HAP-1 (cell line): ENCODE measurements at regions not wholly inside any gene's neighbourhood (a gene's known extent, or its start where the extent isn't known, plus 50 kb on each side); places are given as distances from the start of the nearest gene placed in this dataset.

Experiments used
- DNase-seq, 2 experiments: peaks; one replicate each; pipeline ENCODE4 v3.0.0-alpha.2; 2016 to 2020; ENCODE audit warnings: low spot score in 2 of 2
- H3K27me3 ChIP-seq: fragments of 250-450 bp; sonication (Bioruptor Pico); 2 replicates; pipeline ENCODE4 v1.5.1; 2020; ENCODE audit warnings: low read depth, mild to moderate bottlenecking, moderate library complexity
- H3K36me3 ChIP-seq: fragments of 250-450 bp; sonication (Bioruptor Pico); replicated peaks from 2 replicates; pipeline ENCODE4 v1.5.1; 2020; ENCODE audit warnings: mild to moderate bottlenecking
- H3K4me1 ChIP-seq: fragments of 250-450 bp; sonication (Bioruptor Pico); 2 replicates; pipeline ENCODE4 v1.5.1; 2020; ENCODE audit warnings: mild to moderate bottlenecking
- H3K4me3 ChIP-seq: fragments of 250-450 bp; sonication (Bioruptor Pico); 2 replicates; pipeline ENCODE4 v1.5.1; 2020; ENCODE audit warnings: mild to moderate bottlenecking, moderate library complexity
- H3K9me3 ChIP-seq: fragments of 250-450 bp; sonication (Bioruptor Pico); 2 replicates; pipeline ENCODE4 v1.5.1; 2020; ENCODE audit warnings: mild to moderate bottlenecking, moderate library complexity
- in situ Hi-C: fragments of 300-500 bp; cut with MboI; formaldehyde crosslinking; loops from 3 replicates; pipeline ENCODE4 v1.14.3; 2020; ENCODE audit warnings: low sequenced_read_pairs, inconsistent platforms, mixed read lengths

GRCh38 chr4:129167640-129168260 lies 71.8 kb downstream of the C4orf33 start:
- H3K27me3 ChIP-seq = peaks cover 5% of the 10 kb centered on the region; the same call in 1 of the 2 replicates
- DNase-seq = no peak
- no peaks in the 10 kb centered on the region for H3K36me3 ChIP-seq
- no peak overlapping the region for H3K4me3 ChIP-seq
- no peaks in the 10 kb centered on the region for H3K4me1 ChIP-seq
- in situ Hi-C loops = no loop called here
- H3K9me3 ChIP-seq = no peaks in the 10 kb centered on the region

- Histone ChIP-seq H3K4me3 (no peak overlapping the region), H3K36me3 (no peaks in the 10 kb centered on the region), H3K4me1 (no peaks in the 10 kb centered on the region), H3K9me3 (no peaks in the 10 kb centered on the region), H3K27me3 (peaks cover 5% of the 10 kb centered on the region; the same call in 1 of the 2 replicates)
- in situ Hi-C loops = no loop called here
- DNase-seq = no peak
These were observed 76.2 kb downstream of the C4orf33 start for GRCh38 chr4:129172181-129172580.

- in situ Hi-C loops = no loop called here
- Histone ChIP-seq H3K27me3 (no peaks in the 10 kb centered on the region), H3K9me3 (no peaks in the 10 kb centered on the region), H3K36me3 (no peaks in the 10 kb centered on the region), H3K4me3 (no peak overlapping the region), H3K4me1 (no peaks in the 10 kb centered on the region)
- no peak for DNase-seq
These were observed 80.9 kb downstream of the C4orf33 start for GRCh38 chr4:129176864-129177263.

- H3K4me3 ChIP-seq = no peak overlapping the region
- in situ Hi-C loops = no loop called here
- H3K9me3 ChIP-seq = no peaks in the 10 kb centered on the region
- no peaks in the 10 kb centered on the region for H3K4me1 ChIP-seq
- no peaks in the 10 kb centered on the region for H3K27me3 ChIP-seq
- no peaks in the 10 kb centered on the region for H3K36me3 ChIP-seq
- DNase-seq = no peak
These were observed 83.3 kb downstream of the C4orf33 start for GRCh38 chr4:129179276-129179675.

GRCh38 chr4:129189630-129190029 lies 93.7 kb downstream of the C4orf33 start:
- H3K4me3 ChIP-seq = no peak overlapping the region
- H3K9me3 ChIP-seq = no peaks in the 10 kb centered on the region
- 0 out of 2 replicates have a peak, but pooled peaks cover 3% of the 10 kb centered on the region for H3K27me3 ChIP-seq
- H3K4me1 ChIP-seq = no peaks in the 10 kb centered on the region
- no peak for DNase-seq
- no peaks in the 10 kb centered on the region for H3K36me3 ChIP-seq
- in situ Hi-C loops = no loop called here

GRCh38 chr4:129193357-129194100 lies 97.6 kb downstream of the C4orf33 start:
- Histone ChIP-seq H3K4me1 (no peaks in the 10 kb centered on the region), H3K36me3 (no peaks in the 10 kb centered on the region), H3K9me3 (no peaks in the 10 kb centered on the region), H3K4me3 (no peak overlapping the region), H3K27me3 (0 out of 2 replicates have a peak, but pooled peaks cover 3% of the 10 kb centered on the region)
- DNase-seq = no peak
- in situ Hi-C loops = no loop called here

- Histone ChIP-seq H3K36me3 (no peaks in the 10 kb centered on the region), H3K4me3 (no peak overlapping the region), H3K27me3 (no peaks in the 10 kb centered on the region), H3K9me3 (no peaks in the 10 kb centered on the region), H3K4me1 (peaks cover 10% of the 10 kb centered on the region)
- no peak for DNase-seq
- in situ Hi-C loops = no loop called here
These were observed 112.5 kb downstream of the C4orf33 start for GRCh38 chr4:129208481-129208880.

- H3K4me3 ChIP-seq = no peak overlapping the region
- in situ Hi-C loops = no loop called here
- no peak for DNase-seq
- no peaks in the 10 kb centered on the region for H3K9me3 ChIP-seq
- H3K27me3 ChIP-seq = no peaks in the 10 kb centered on the region
- H3K36me3 ChIP-seq = no peaks in the 10 kb centered on the region
- H3K4me1 ChIP-seq = peaks cover 2% of the 10 kb centered on the region; the same call in 1 of the 2 replicates
These were observed 117.7 kb downstream of the C4orf33 start for GRCh38 chr4:129213692-129214091.

- in situ Hi-C loops = no loop called here
- H3K4me1 ChIP-seq = peaks cover 2% of the 10 kb centered on the region; the same call in 1 of the 2 replicates
- H3K27me3 ChIP-seq = no peaks in the 10 kb centered on the region
- DNase-seq = peak in 1 of 2 experiments; percentile 13
- H3K4me3 ChIP-seq = no peak overlapping the region
- no peaks in the 10 kb centered on the region for H3K36me3 ChIP-seq
- H3K9me3 ChIP-seq = no peaks in the 10 kb centered on the region
These were observed 122.4 kb downstream of the C4orf33 start for GRCh38 chr4:129218360-129218759.

- in situ Hi-C loops = no loop called here
- no peaks in the 10 kb centered on the region for H3K9me3 ChIP-seq
- DNase-seq = no peak
- H3K4me1 ChIP-seq = peaks cover 2% of the 10 kb centered on the region; the same call in 1 of the 2 replicates
- H3K36me3 ChIP-seq = no peaks in the 10 kb centered on the region
- H3K4me3 ChIP-seq = no peak overlapping the region
- H3K27me3 ChIP-seq = no peaks in the 10 kb centered on the region
These were observed 122.9 kb downstream of the C4orf33 start for GRCh38 chr4:129218897-129219296.

GRCh38 chr4:129220254-129220653 lies 124.3 kb downstream of the C4orf33 start:
- no peaks in the 10 kb centered on the region for H3K27me3 ChIP-seq
- peaks cover 2% of the 10 kb centered on the region; the same call in 1 of the 2 replicates for H3K4me1 ChIP-seq
- H3K36me3 ChIP-seq = no peaks in the 10 kb centered on the region
- DNase-seq = no peak
- in situ Hi-C loops = no loop called here
- H3K4me3 ChIP-seq = no peak overlapping the region
- H3K9me3 ChIP-seq = no peaks in the 10 kb centered on the region

- Histone ChIP-seq H3K4me1 (no peaks in the 10 kb centered on the region), H3K36me3 (no peaks in the 10 kb centered on the region), H3K9me3 (no peaks in the 10 kb centered on the region), H3K27me3 (no peaks in the 10 kb centered on the region), H3K4me3 (no peak overlapping the region)
- no peak for DNase-seq
- in situ Hi-C loops = no loop called here
These were observed 128.0 kb downstream of the C4orf33 start for GRCh38 chr4:129223945-129224344.

- in situ Hi-C loops = no loop called here
- H3K9me3 ChIP-seq = no peaks in the 10 kb centered on the region
- peaks cover 3% of the 10 kb centered on the region for H3K4me1 ChIP-seq
- H3K36me3 ChIP-seq = no peaks in the 10 kb centered on the region
- DNase-seq = no peak
- no peaks in the 10 kb centered on the region for H3K27me3 ChIP-seq
- no peak overlapping the region for H3K4me3 ChIP-seq
These were observed 134.9 kb downstream of the C4orf33 start for GRCh38 chr4:129230846-129231245.

- Histone ChIP-seq H3K4me1 (peaks cover 3% of the 10 kb centered on the region), H3K9me3 (no peaks in the 10 kb centered on the region), H3K27me3 (no peaks in the 10 kb centered on the region), H3K4me3 (no peak overlapping the region), H3K36me3 (no peaks in the 10 kb centered on the region)
- in situ Hi-C loops = no loop called here
- DNase-seq = no peak
These were observed 136.1 kb downstream of the C4orf33 start for GRCh38 chr4:129231945-129232588.
